Endothelial cell of umbilical vein (primary cell): ENCODE measurements at regions not wholly inside any gene's neighbourhood (a gene's known extent, or its start where the extent isn't known, plus 50 kb on each side); places are given as distances from the start of the nearest gene placed in this dataset.

Experiments used
- BruUV-seq: library from RNA; stranded (reverse); fragments of 400-500 nt; replicated peaks from 2 replicates; lab custom pipeline; 2021; lab: Mats Ljungman, UMichigan
- CTCF ChIA-PET: fragments of 300-600, 350-600 bp; sonication (Branson Sonifier 250); formaldehyde crosslinking; loops from one replicate; lab custom pipeline; 2021; ENCODE audit warnings: antibody characterized with exemption, inconsistent platforms; lab: Charles Lee
- POLR2A ChIA-PET: fragments of 300-600, 350-600 bp; sonication (Branson Sonifier 250); formaldehyde crosslinking; loops from one replicate; lab custom pipeline; 2021; ENCODE audit warnings: antibody characterized with exemption, inconsistent platforms; lab: Charles Lee
- DNase-seq: peaks from one replicate; pipeline ENCODE4 v3.0.0-alpha.2; 2011; ENCODE audit warnings: low read depth, low spot score
- FAIRE-seq: peaks from 2 replicates; lab custom pipeline; 2011; peaks lifted over from hg19 to GRCh38; lab: Jason Lieb, UNC
- H2AFZ ChIP-seq: 2 replicates; pipeline ENCODE4 v1.6.0; 2012; ENCODE audit warnings: low read depth, low read length, control low read depth, inconsistent platforms
- H3K27ac ChIP-seq: 2 replicates; pipeline ENCODE4 v1.5.1; 2011; ENCODE audit warnings: low read depth, mild to moderate bottlenecking, control low read depth, low read length, moderate library complexity; ENCODE audit not compliant: insufficient read depth
- H3K27me3 ChIP-seq, 2 experiments: 2 replicates each; pipeline versions ENCODE4 v1.6.0 to v1.6.1; 2011; ENCODE audit warnings: low read length in 2 of 2, mixed read lengths in 1 of 2; ENCODE audit not compliant: control insufficient read depth in 2 of 2, insufficient read depth in 2 of 2
- H3K36me3 ChIP-seq, 2 experiments: 2 replicates in 1 of 2; 3 replicates in 1 of 2; pipeline ENCODE4 v1.5.1; 2011; ENCODE audit warnings: low read length in 2 of 2, mild to moderate bottlenecking in 1 of 2, moderate library complexity in 1 of 2; ENCODE audit not compliant: control insufficient read depth in 2 of 2, insufficient read depth in 2 of 2; ENCODE audit errors: extremely low read depth in 1 of 2
- H3K4me1 ChIP-seq: 3 replicates; pipeline ENCODE4 v1.5.1; 2011; ENCODE audit warnings: mild to moderate bottlenecking, low read length; ENCODE audit not compliant: control insufficient read depth, insufficient read depth; ENCODE audit errors: extremely low read depth
- H3K4me2 ChIP-seq: 2 replicates; pipeline ENCODE4 v1.6.1; 2011; ENCODE audit warnings: low read length, control low read depth, mixed read lengths; ENCODE audit not compliant: insufficient read depth
- H3K4me3 ChIP-seq, 3 experiments: fragments of 200-600 bp in 1 of 3; sonication (generic), shearing (Covaris generic) in 1 of 3; replicated peaks in 1 of 3; 2 replicates each; pipeline ENCODE4 v1.5.1; 2011 to 2016; ENCODE audit warnings: control low read depth in 3 of 3, low read length in 3 of 3, mild to moderate bottlenecking in 2 of 3, inconsistent platforms in 1 of 3, low read depth in 1 of 3, moderate library complexity in 1 of 3; ENCODE audit not compliant: insufficient read depth in 1 of 3
- H3K79me2 ChIP-seq: 2 replicates; pipeline ENCODE4 v1.6.0; 2012; ENCODE audit warnings: low read length, inconsistent platforms; ENCODE audit not compliant: control insufficient read depth, insufficient read depth
- H3K9ac ChIP-seq: replicated peaks from 2 replicates; pipeline ENCODE3; 2011; ENCODE audit warnings: low read length, control low read depth; ENCODE audit not compliant: insufficient read depth; ENCODE audit errors: extremely low read depth
- H3K9me1 ChIP-seq: replicated peaks from 3 replicates; pipeline ENCODE4 v1.6.0; 2011; ENCODE audit warnings: mild to moderate bottlenecking, low read length; ENCODE audit not compliant: control insufficient read depth, insufficient read depth; ENCODE audit errors: extremely low read depth
- H3K9me3 ChIP-seq: replicated peaks from 2 replicates; pipeline ENCODE4 v1.5.1; 2012; ENCODE audit warnings: low read length, inconsistent platforms; ENCODE audit not compliant: control insufficient read depth, insufficient read depth
- H4K20me1 ChIP-seq: replicated peaks from 2 replicates; pipeline ENCODE3; 2011; ENCODE audit warnings: mild to moderate bottlenecking, low read length; ENCODE audit not compliant: control insufficient read depth, insufficient read depth; ENCODE audit errors: extremely low read depth
- CTCF ChIP-seq, 2 donors: IDR thresholded peaks; 1 replicate in 1 of 2; 2 replicates in 1 of 2; pipeline ENCODE4 v1.5.1; 2011; ENCODE audit warnings: low read length in 2 of 2, mild to moderate bottlenecking in 2 of 2, moderate library complexity in 2 of 2, control low read depth in 1 of 2, inconsistent platforms in 1 of 2, low read depth in 1 of 2; ENCODE audit not compliant: insufficient read depth in 1 of 2; ENCODE audit errors: extremely low read depth in 1 of 2
- EZH2 ChIP-seq: IDR thresholded peaks from 2 replicates; pipeline ENCODE4 v1.6.1; 2012; ENCODE audit warnings: borderline replicate concordance, low read depth, mild to moderate bottlenecking, moderate library complexity, low read length, inconsistent platforms; ENCODE audit not compliant: severe bottlenecking
- FOS ChIP-seq: IDR thresholded peaks from 2 replicates; pipeline ENCODE4 v1.6.1; 2011; ENCODE audit warnings: mild to moderate bottlenecking, low read length, moderate library complexity, borderline replicate concordance; ENCODE audit not compliant: insufficient read depth
- GATA2 ChIP-seq: IDR thresholded peaks from 2 replicates; pipeline ENCODE4 v1.7.0; 2011; ENCODE audit warnings: low read depth, mild to moderate bottlenecking, moderate library complexity, mixed read lengths, low read length; ENCODE audit not compliant: insufficient read length, insufficient read depth
- JUN ChIP-seq: IDR thresholded peaks from 2 replicates; pipeline ENCODE4 v1.6.1; 2011; ENCODE audit warnings: borderline replicate concordance, low read depth; ENCODE audit not compliant: insufficient read length, insufficient read depth
- MAX ChIP-seq: IDR thresholded peaks from 2 replicates; pipeline ENCODE4 v1.6.1; 2011; ENCODE audit not compliant: insufficient read depth, insufficient read length
- MYC ChIP-seq: IDR thresholded peaks from one replicate; pipeline ENCODE4 v1.6.1; 2011; ENCODE audit warnings: mild to moderate bottlenecking, low read depth, low read length
- POLR2A ChIP-seq: IDR thresholded peaks from 2 replicates; pipeline ENCODE4 v1.6.1; 2012; ENCODE audit warnings: low read depth, mild to moderate bottlenecking, control low read depth, low read length
- POLR2AphosphoS5 ChIP-seq: IDR thresholded peaks from 2 replicates; pipeline ENCODE4 v1.6.1; 2012; ENCODE audit warnings: low read depth, mild to moderate bottlenecking, control low read depth, low read length, moderate library complexity; ENCODE audit not compliant: insufficient read depth
- dilution Hi-C: fragments of 300-500 bp; cut with MboI; formaldehyde crosslinking; loops from one replicate; pipeline ENCODE4 v1.15.0; 2019; ENCODE audit warnings: low sequenced_read_pairs; ENCODE audit not compliant: extremely low pct_ligation_motif_present
- intact Hi-C: fragments of 100-400 bp; cut with micrococcal nuclease; formaldehyde crosslinking; loops from one replicate; pipeline ENCODE4 v1.10.0; 2022

GRCh38 chr1:25037174-25038074 is 107.3 kb upstream of the RUNX3 start:
- Histone ChIP-seq H3K4me1 (no peaks in the 10 kb centered on the region), H3K9me3 (no peaks in the 10 kb centered on the region), H3K9ac (no peak overlapping the region), H4K20me1 (no peaks in the 10 kb centered on the region), H3K27me3 (no peaks in the 10 kb centered on the region), H3K4me3 (no peak overlapping the region), H3K36me3 (no peaks in the 10 kb centered on the region), H2AFZ (no peak overlapping the region), H3K9me1 (no peaks in the 10 kb centered on the region), H3K27ac (no peak overlapping the region), H3K4me2 (no peak overlapping the region), H3K79me2 (no peaks in the 10 kb centered on the region)
- DNase-seq (peak; percentile 19), FAIRE-seq (peak; percentile 80)
- dilution Hi-C loops = no loop called here
- CTCF ChIA-PET = interaction anchor here (0.6 to 3.4 kb wide), 27 partner anchors 9 to 354 kb away, joined by 3 to 27 read pairs (median 4); no protein-coding TSS in a partner anchor
- TF ChIP-seq POLR2AphosphoS5 (no peak), CTCF (IDR thresholded peaks at IDR 0.05; ENCODE audit: extremely low read depth in 1 of 2, insufficient read depth in 1 of 2, low read depth in 1 of 2, low read length in 2 of 2) (peak; percentile 52 to 56)
- intact Hi-C loops = loop anchor here (1.0 to 5.0 kb wide), 4 partner anchors 64 to 189 kb away; no protein-coding TSS in a partner anchor
- POLR2A ChIA-PET = no interaction called here
- no TSS peak for BruUV-seq

GRCh38 chr1:25036117-25036546 is 106.1 kb upstream of the RUNX3 start:
- FAIRE-seq = no peak
- Histone ChIP-seq H3K27me3 (no peaks in the 10 kb centered on the region), H3K27ac (no peak overlapping the region), H3K36me3 (no peaks in the 10 kb centered on the region), H3K9me3 (no peaks in the 10 kb centered on the region), H3K79me2 (no peaks in the 10 kb centered on the region), H4K20me1 (no peaks in the 10 kb centered on the region), H2AFZ (no peak overlapping the region), H3K4me1 (no peaks in the 10 kb centered on the region), H3K9ac (no peak overlapping the region), H3K9me1 (no peaks in the 10 kb centered on the region), H3K4me3 (no peak overlapping the region), H3K4me2 (no peak overlapping the region)
- DNase-seq = no peak
- BruUV-seq = no TSS peak
- intact Hi-C loops = loop anchor here (5.0 kb wide), 1 partner anchor 171 kb away; no protein-coding TSS in a partner anchor
- TF ChIP-seq MYC = no peak
- no peak for TF ChIP-seq POLR2A
- no peak for TF ChIP-seq CTCF (IDR thresholded peaks at IDR 0.05; ENCODE audit: extremely low read depth in 1 of 2, insufficient read depth in 1 of 2, low read depth in 1 of 2, low read length in 2 of 2)
- TF ChIP-seq JUN = no peak
- no peak for TF ChIP-seq EZH2
- TF ChIP-seq MAX = no peak
- TF ChIP-seq GATA2 = no peak
- TF ChIP-seq POLR2AphosphoS5 = no peak
- TF ChIP-seq FOS = no peak
- CTCF ChIA-PET = interaction anchor here (0.9 to 3.4 kb wide), 16 partner anchors 10 to 353 kb away, joined by 3 to 27 read pairs (median 5); no protein-coding TSS in a partner anchor
- dilution Hi-C loops = no loop called here
- POLR2A ChIA-PET = no interaction called here
